GM12864 (cell line): ENCODE measurements at regions not wholly inside any gene's neighbourhood (a gene's known extent, or its start where the extent isn't known, plus 50 kb on each side); places are given as distances from the start of the nearest gene placed in this dataset.

ENCODE experiments used
- DNase-seq: peaks from one replicate; pipeline ENCODE4 v3.0.0-alpha.2; 2011; ENCODE audit warnings: low read depth
- H3K4me3 ChIP-seq: 2 replicates; pipeline ENCODE4 v1.5.1; 2011; ENCODE audit warnings: mild to moderate bottlenecking, low read depth, low read length, control low read depth
- CTCF ChIP-seq: IDR thresholded peaks from 2 replicates; pipeline ENCODE4 v1.5.1; 2011; ENCODE audit warnings: low read depth, mild to moderate bottlenecking, moderate library complexity, low read length, control low read depth, inconsistent platforms; ENCODE audit errors: missing control alignments

DNA sequence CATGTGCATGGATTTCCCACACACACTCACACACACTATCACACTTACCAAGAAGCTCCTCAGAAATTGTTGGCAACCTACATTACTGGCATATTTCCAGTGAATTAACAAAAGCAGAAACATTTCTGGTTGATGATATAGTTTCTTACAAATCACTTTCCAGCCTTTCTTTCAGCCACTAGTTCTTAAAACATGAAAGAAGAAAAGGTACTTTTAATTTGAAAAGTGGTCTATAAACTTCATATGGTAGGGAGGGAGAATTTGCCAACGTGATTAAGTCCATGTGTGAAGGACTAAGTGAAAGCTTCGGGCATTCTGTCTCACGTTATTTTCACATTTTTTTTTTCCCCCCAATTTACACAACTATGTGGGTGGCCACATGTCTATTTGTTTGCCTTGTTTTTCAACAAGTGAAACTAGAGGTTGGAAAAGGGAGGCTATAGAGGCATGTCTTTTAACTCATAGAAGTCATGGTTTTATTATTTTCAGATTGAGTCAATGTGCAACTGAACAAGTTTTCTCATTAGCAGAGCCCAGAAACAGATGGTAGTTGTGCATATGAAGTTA lies 832.1 kb upstream of the INTU start:
- no peak for TF ChIP-seq CTCF
- no peak overlapping the region for H3K4me3 ChIP-seq
- DNase-seq: no peak

DNA sequence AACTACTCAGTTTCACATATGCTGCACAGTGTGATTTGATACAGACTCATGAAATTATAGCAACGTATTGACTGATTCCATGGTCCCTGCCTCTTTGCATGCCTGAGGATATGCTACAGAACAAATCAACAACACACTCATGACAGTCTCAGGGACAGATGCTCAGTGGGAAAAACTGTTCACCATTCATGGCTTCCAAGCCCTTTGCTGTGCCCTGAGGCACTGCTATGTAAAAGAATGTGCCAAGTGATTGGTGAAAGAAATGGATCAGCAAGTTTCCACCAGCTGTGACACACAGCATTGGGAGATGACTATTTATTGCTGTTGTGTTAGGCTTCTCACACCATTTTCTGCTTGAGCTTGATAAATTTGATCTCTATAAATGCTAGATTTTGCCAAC lies 825.6 kb upstream of the INTU start:
- no peak for DNase-seq
- H3K4me3 ChIP-seq: no peak overlapping the region
- TF ChIP-seq CTCF: no peak

DNA sequence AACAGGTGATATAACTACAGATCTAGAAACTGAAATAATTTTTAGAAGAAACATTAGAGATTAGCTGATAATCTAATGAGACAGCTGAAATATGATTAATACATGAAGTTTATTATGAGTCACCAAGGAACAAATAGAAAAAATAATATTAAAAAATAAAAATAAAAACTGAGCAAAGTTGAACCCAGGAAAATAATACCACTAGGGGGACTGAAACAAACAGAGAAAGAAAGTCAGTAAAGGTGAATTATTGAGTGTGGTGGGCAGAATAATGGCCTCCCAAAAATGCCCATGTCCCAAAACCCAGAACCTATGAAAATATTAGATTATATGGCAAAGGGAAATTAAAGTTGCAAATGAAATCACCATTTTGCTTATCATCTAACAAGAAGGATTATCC lies 820.7 kb upstream of the INTU start:
- no peak for TF ChIP-seq CTCF
- no peak overlapping the region for H3K4me3 ChIP-seq
- no peak for DNase-seq

GRCh38 chr4:126820631-126821030 lies 812.1 kb upstream of the INTU start:
- DNase-seq: no peak
- TF ChIP-seq CTCF: no peak
- H3K4me3 ChIP-seq: no peak overlapping the region

- no peak for TF ChIP-seq CTCF
- DNase-seq: no peak
Measured at GRCh38 chr4:126821152-126821551, 811.6 kb upstream of the INTU start.

DNA sequence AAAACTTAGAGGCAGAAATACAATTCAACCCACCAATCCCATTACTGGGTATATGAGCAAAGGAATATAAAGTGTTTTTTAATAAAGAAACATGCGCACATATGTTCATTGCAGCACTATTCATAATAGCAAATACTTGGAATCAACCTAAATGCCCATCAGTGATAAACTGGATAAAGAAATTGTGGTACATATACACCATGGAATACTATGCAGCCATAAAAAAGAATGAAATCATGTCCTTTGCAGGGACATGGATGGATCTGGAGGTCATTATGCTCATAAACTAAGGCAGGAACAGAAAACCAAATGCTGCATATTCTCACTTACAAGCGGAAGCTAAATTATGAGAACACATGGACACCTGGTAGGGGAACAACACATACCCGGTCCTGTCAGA lies 807.7 kb upstream of the INTU start:
- H3K4me3 ChIP-seq: no peak overlapping the region
- TF ChIP-seq CTCF: no peak
- DNase-seq: no peak

More at GRCh38 chr4:126821152-126821551, 811.6 kb upstream of the INTU start:
- no peak overlapping the region for H3K4me3 ChIP-seq

- no peak for TF ChIP-seq CTCF
- DNase-seq: no peak
- H3K4me3 ChIP-seq: no peak overlapping the region
Measured at GRCh38 chr4:126827669-126828068, 805.1 kb upstream of the INTU start.
